T47D (cell line): ENCODE measurements at regions not wholly inside any gene's neighbourhood (a gene's known extent, or its start where the extent isn't known, plus 50 kb on each side); places are given as distances from the start of the nearest gene placed in this dataset.
"Not testable (repeated sequence)": the region's sequence is repeated elsewhere in the genome, so short reads cannot be mapped to it uniquely, and the experiment has no call there.

ENCODE experiments used
- DNase-seq, 2 experiments: peaks; one replicate each; pipeline versions ENCODE4 v3.0.0 to v3.0.0-alpha.2; 2011 to 2012; ENCODE audit warnings: low read depth in 1 of 2, low spot score in 1 of 2
- JUND ChIP-seq: IDR thresholded peaks from 2 replicates; pipeline ENCODE4 v1.6.1; 2012; ENCODE audit warnings: low read depth
- in situ Hi-C: cut with HindIII; loops from 2 replicates; pipeline ENCODE4 v1.10.0; 2016; ENCODE audit warnings: low sequenced_read_pairs, low pct_unique_long_range_greater_than_20kb

DNA sequence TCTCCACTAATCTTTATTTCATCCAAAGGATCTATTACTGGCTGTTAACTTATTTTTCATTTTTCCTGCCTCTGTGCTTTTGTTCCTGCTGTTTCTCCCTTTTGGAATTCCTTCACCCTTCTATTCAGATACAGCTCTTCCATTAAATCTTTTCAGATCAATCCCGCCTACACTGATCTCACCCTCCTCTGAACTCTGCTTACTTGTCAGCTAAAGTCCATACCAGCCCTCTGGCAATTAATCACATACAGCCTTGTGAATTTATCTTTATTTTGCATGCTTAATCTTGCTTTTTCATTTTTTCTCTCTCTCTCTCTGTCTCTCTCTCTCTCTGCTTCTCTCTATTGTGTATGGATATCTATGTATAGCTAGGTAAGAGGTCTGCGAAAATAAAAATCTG, 100.8 kb upstream of the UMPS start:
- no peak for TF ChIP-seq JUND
- in situ Hi-C loops = no loop called here
- DNase-seq = no peak

DNA sequence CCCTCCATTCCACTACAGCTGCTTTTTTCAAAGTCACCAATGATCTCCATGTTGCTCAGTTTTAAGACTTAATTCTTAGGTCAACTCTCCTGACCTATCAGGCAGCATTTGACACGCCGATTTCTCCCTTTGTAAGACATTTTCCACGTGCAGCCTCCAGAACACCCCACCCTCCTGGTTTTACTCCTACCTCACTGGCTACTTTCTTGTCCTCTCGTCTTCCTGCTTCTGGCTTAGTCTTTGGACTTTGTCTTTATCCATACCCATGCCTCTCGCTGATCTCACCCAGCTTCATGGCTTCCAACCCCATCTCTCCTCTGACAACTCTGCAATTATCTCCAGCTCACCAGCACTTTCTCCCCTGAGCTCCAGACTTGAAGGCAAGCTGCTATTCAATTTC, 99.3 kb upstream of the UMPS start:
- in situ Hi-C loops = no loop called here
- no peak for DNase-seq
- TF ChIP-seq JUND = no peak

DNA sequence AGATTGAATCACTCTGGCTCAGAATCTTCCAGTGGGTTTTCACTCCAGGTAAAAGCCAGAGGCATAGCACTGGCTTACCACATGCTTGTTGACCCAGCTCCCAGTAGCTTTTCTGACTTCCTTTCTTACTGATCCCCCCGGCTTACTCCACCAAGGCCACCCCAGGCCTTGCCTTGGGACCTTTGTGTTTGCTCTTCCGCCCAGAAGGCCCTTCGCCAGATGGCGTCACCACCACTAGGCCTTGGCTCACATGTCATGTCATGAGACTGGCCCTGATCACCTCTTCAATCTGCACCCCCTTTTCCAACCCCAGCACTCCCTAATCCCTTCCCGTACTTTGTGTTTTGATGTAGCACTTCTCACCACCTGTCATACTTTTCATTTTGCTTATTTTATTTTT, 98.5 kb upstream of the UMPS start:
- in situ Hi-C loops = no loop called here
- TF ChIP-seq JUND = no peak
- DNase-seq = no peak

DNA sequence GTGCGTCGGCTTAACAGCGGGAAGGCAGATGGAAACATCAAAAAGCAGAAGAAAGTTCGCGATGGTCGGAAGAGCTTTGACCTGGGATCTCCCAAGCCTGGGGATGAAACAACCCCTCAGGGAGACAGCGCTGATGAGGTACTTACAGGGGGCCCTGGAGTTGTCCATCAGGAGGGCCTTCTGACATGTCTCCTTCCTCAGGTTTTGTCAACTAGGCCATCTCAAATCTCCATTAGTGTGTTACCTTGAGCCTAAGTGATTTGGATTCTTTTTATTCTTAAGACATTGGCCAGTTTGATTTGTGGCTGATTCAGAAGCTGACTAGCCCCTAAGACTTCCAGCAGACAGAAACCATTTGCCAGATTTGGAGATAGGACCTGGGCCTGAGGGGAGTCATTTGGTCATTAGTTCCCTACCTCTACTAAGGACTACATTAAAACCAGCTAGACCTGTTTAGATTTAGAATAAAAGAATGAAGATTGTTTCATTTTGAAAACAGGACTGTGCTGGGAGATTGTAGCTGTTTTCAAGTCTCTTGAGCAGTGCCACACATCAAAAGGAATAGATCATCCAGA, 97.6 kb upstream of the UMPS start:
- in situ Hi-C loops = no loop called here
- no peak for TF ChIP-seq JUND

DNA sequence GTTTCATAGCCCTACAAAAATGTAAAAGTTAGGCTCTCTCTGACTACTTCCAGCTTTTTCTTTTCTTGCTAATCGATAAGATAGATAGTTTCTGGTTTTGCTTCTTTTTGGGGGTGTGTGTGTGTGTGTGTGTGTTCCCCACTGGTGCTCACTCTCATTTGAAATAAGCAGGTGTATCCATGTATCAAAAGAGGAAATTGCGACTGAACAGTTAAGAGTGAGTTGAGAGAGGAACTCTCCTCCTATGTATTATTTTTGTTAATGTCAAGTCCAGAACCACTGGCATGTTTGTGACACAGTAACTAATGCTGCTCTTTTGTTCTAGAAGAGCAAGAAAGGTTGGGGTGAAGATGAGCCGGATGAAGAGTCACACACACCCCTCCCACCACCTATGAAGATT, 96.7 kb upstream of the UMPS start:
- no peak for DNase-seq

More for the DNA sequence above, 97.6 kb upstream of the UMPS start:
- peak in 1 of 2 experiments; percentile 9 for DNase-seq

DNA sequence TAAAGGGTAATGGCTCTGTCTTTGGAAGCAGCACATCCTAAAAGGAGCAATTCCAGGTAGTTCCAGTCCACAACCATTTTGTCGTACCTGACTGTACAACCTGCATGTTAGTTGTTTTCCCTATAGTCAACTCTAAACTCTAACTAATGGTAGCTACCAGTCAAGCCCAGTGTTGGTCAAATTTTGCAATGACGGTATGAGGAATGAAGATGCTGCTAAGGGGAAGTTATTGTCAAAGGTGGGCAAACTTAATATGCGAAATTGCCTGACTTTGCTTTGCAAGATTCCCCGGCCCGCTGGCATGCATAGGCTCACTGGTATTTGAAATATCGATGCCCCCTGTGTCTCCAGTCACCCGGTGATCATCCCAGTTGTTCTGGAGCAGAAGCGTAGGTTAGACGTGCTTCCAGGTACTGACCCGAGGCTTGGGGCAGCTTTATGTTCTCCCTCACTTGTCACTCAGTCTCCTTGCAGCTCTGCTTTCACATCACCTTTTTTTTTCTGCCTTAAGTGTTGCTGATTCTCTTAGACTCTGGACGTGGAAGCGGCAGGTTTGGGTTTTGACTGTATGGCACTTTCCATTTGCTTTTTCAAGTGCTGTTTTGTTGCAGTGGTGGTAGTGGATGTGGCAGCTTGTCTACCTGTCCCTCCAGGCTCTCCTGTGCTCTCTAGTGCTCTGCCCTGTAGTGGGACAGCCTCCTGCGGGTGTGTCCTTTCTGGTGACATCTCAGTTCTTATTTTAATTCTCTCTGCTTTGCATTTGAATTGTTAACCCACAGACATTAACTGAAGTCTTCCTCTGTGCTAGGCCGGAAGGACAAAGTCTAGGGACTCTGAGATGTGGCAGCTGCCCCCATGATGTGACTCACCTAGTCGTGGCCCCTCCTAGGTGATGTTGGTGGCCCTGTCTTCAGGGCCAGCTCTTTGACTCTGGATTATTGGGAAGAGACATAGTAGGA, 95.8 kb upstream of the UMPS start:
- in situ Hi-C loops = no loop called here
- TF ChIP-seq JUND = no peak
- DNase-seq = no peak

More for the DNA sequence above, 96.7 kb upstream of the UMPS start:
- in situ Hi-C loops = no loop called here
- no peak for TF ChIP-seq JUND

DNA sequence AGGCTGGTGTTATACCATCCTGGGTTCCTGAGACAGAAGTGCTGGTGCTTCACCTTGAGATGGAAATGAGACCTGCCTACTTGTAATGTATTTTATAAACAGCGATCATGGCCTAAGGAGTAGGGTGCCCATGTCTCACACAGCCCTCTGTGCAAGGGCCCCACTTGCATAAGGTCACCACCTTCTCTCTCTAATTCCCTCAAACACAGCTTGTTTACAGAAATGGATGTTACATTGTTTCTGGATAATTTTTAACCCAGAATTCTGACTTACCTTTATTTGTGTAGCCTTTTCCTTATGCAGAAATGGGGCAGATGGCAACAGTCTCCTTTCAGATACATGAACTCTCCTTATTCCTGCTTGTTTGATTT, 95.1 kb upstream of the UMPS start:
- in situ Hi-C loops = no loop called here
- no peak for TF ChIP-seq JUND
- no peak for DNase-seq

DNA sequence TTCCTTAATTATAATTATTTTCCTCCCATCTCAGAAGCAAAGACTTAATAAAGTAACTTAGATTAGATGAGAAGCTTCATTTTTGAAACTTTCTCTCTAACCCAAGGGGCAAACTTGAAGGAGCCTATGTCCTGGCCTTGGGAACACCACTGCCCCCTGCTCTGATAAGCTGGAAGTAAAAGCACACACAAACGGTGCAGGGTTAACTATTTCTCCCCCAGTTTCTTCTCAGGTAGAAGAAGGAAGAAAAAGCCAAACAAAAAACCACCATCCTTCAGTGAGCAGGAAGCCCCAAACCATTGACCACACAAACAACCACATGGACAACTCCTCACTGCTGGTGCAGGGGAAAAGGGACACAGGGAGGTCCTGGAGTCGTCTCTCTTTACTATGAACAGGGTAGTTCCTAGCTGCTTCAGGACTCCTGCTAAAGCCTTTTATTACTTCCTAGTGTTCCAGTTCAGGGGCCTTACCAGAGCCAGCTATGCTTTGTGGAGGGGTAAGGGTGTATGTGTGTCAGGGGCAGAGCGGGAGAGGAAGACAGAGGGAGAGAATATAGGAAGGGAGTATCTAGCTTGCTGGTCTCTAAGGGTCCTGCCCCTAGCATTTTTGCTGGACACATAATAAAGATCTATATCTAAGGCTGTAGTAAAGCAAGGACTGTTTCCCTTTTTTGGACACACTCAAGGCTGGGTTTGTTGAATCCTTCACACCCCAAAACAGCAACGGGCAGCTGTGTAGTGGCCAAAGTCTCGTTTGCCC, 94.0 kb upstream of the UMPS start:
- in situ Hi-C loops = no loop called here
- no peak for DNase-seq
- TF ChIP-seq JUND = no peak

DNA sequence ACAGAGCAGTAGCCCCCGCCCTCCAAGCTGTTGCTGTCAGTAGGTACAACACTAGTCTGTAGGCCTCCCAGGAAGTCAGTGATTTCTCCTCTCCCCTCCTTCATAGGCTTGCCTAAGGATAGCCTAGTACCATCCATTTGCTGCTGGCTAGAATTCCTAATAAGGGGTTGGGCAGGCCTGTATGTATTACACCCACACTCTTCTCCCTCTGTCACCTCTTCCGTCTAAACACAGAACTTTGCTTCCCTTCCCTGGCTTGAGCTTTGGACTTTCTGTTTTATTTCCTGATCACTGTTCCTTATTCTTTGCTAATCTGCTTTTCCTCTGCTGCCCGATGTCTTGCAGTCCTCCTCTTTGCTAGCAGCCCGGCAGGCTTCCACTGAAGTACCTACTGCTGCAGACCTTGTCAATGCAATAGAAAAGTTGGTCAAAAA, 93.4 kb upstream of the UMPS start:
- in situ Hi-C loops = no loop called here
- no peak for TF ChIP-seq JUND
- no peak for DNase-seq

DNA sequence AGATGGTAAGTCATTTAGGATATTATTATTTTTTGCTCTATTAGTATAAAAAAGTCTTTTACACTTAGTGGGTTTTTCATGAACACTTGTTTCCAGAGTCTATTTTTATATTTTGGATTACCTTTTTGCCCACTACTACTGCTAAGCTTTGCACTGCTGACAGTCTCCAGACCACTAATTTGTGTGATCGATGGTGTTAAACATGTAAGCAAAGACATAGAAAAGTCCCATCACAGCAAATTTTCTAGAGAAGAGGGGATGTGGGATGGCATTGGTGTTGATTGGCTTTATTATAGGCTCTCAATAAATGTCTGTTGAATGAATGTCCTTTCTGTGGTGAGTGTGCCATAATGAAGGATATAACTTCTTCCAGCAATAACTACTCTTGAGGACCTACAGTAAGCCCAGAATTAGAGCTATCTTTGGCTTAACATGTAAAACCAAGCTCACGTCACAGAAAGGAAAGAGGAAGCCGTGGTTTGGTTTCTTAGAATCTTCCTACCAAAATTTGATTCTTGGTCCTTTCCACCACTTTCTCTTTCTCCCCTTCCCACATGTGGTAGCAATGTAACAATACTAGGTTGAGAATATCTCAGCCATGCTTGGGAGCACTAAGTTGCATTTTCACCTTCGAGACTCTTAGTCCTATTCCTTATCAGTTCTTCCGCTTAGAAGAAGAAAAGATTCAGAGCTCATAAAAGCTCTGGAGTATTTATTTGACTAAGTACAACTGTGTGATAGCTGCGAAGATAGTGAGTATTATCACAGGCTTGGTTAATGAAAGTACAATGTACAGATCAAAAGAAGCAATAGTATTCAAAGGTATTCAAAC, 90.6 kb upstream of the UMPS start:
- DNase-seq = no peak
- in situ Hi-C loops = no loop called here
- no peak for TF ChIP-seq JUND

DNA sequence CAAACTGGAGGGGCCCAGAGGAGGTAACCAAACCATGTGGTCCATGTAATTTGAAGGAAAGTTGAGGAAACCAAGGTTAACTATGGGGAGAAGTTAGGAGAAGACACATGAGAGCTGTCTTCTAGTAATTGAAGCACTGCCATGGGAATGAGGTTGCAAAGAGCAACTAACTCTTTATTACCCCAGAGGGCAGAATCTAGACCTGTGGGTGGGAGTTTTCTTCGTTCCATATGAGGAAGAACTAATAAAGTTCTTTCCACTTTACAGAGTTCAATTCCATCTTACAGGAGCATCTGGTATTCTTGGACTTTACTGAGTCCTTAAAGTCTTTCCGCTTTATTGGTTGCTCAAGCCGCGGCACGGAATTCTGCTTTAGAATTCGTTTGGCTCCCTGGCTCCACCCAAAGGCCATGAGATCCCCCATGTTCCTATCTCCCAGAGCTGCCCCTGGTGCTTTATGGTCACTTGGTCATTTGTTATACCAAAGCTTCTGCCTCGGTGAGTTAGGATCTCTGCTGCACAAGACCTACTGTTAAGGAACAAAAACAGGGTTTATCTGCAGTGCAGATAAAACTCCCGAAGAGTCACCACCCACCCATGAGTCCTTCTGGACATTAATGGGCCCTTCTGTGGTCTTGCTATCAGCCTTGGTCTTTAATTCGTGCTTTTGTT, 89.5 kb upstream of the UMPS start:
- no peak for DNase-seq
- TF ChIP-seq JUND = no peak
- in situ Hi-C loops = no loop called here

DNA sequence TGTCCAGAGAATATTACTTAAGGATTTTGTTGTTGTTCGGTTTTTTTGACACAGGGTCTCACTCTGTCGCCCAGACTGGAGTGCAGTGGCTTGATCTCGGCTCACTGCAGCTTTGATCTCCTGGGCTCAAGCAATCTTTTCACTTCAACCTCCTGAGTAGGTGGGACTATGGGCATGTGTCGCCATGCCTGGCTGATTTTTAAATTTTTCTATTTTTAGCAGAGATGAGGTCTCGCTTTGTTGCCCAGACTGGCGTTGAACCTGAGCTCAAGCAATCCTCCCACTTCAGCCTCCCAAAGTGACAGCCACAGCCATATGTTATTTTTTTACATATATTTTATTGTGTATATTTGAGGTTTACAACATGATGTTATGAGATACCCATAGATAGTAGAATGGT, 86.8 kb upstream of the UMPS start:
- in situ Hi-C loops = no loop called here
- no peak for TF ChIP-seq JUND
- no peak for DNase-seq

DNA sequence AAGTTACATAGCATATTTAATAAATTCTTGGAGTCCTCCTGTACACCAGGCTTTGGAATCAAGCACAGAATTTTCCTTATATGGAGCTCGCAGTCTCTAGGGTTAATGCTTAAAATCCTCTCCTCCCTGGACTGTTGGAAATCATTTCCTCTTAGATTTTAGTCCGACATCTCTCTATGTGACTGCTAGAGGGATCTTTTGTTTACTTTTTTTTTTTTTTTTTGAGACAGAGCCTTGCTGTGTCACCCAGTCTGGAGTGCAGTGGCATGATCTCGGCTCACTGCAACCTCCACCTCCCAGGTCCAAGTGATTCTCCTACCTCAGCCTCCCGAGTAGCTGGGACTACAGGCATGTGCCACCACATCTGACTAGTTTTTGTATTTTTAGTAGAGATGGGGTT, 84.1 kb upstream of the UMPS start:
- in situ Hi-C loops, DNase-seq: not testable (repeated sequence)
